Activated CD8-positive, alpha-beta memory T cell treated with anti-CD3 and anti-CD28 coated beads for 48 hours (primary cell): ENCODE measurements at regions not wholly inside any gene's neighbourhood (a gene's known extent, or its start where the extent isn't known, plus 50 kb on each side); places are given as distances from the start of the nearest gene placed in this dataset.

Experiments used
- DNase-seq, 3 experiments: peaks; one replicate each; pipeline ENCODE4 v3.0.0-alpha.2; 2020; ENCODE audit warnings: low read depth in 2 of 3, low spot score in 2 of 3

DNA sequence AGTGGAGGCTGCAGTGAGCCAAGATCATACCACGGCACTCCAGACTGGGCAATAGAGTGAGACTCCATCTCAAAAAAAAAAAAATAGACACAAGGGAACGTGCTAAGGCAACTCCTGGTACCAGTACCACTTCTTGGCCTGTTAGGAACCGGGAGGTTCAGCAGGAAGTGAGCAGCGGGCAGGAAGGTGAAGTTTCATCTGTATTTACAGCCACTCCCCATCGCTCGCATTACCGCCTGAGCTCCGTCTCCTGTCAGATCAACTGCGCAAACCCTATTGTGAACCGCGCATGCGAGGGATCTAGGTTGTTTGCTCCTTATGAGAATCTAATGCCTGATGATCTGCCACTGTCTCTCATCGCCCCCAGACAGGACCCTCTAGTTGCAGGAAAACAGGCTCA is 69.9 kb upstream of the FOXK1 start:
- DNase-seq = no peak

DNA sequence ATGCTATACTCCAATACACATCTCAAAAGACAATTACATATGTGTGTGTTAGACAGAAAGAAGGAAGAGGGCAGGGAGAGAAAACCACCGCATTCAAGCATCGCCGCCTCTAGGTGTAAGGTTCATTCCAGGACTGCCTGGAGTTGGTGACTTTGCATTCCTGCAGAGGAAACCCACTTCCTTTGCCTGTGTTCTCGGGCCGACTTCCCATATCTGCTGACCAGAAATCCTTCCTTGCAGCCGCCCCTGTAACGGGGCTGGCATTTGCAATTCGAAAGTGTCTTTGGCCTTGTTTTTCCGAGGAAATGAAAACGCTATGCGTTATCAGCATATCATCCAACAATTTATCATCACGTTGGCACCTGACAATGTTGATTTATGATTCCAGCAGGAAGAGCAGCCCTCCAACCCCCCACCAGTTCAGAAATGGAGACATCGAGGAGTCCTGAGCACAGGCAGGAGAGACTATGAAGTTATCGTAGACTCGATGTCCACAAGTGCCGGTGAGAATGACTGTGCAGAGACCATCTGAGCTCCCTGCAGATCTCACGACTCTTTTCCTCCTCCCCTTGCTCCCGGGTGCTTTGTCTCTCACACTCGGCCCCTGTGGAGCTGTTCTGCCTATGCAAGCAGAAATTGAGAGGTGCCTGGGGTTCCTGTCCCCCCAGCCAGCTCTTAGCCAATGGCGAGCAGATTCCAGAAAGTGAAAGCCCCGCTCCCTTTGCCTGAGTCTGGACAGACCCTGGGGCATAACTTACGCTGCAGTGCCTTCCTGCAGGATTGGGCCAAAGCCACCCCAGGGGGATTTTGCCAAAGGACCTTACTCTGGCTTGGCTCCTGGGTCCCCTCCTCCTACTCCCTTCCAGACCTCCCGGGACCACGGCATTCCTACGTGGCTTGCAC is 68.9 kb upstream of the FOXK1 start:
- DNase-seq = no peak

DNA sequence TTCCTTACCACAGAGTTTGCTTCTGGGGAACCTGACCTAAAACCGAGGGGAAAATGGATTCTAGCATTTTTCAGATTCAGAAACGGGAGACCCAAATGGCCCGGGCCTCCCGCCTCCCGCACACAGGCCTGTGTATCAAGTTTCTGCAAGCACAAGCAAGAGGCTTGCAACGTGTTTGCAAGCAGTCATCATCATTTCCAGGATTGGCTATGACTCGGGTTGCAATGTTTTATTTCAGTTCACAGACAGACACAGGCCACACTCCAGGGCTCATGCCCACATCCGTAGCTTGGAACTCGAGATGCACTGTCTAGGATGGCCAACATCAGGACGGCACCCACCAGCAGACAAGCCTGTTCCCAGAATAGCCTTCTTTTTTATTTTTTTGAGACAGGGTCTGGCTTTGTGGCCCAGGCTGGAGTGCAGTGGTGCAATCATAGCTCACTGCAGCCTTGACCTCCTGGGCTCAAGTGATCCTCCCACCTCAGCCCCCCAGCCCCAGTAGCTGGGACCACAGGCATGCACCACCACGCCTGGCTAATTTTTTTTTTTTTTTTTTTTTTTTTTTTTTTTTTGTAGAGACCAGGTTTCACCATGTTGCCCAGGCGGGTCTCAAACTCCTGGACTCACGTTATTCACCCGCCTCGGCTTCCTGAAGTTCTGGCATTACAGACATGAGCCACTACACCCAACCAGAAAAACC is 68.1 kb upstream of the FOXK1 start:
- DNase-seq = no peak

DNA sequence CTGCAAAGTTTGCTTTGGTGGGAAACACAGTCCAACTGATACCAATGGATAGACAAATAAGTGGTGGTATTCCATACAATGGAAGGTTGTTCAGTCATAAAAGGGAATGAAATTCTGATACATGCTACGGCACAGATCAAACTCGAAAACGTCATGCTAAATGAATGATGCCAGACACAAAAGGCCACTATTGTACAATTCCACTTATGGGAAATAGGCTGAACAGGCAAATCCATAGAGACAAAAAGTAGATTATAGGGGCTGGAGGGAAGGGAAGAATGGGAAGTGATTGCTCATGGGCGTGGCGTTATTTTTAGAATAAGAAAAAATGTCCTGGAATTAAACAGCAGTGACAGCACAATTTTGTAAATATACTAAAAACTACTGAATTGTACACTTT is 66.0 kb upstream of the FOXK1 start:
- no peak for DNase-seq

DNA sequence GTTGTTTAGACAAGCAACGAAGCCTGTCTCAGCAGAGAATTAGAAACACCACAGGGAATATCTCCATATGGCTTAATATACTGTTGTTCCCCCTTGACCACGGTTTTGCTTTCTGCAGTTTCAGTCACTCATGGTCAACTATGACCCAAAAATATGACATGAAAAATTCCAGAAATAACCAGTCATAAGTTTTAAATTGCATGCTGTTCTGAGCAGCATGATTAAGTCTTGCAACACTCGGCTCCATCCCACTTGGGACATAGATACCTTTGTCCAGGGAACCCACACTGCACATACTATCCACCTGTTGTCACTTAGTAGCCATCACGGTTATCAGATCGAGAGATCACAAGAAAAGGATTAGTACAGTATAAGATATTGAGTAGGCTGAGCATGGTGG is 60.7 kb upstream of the FOXK1 start:
- DNase-seq = no peak

DNA sequence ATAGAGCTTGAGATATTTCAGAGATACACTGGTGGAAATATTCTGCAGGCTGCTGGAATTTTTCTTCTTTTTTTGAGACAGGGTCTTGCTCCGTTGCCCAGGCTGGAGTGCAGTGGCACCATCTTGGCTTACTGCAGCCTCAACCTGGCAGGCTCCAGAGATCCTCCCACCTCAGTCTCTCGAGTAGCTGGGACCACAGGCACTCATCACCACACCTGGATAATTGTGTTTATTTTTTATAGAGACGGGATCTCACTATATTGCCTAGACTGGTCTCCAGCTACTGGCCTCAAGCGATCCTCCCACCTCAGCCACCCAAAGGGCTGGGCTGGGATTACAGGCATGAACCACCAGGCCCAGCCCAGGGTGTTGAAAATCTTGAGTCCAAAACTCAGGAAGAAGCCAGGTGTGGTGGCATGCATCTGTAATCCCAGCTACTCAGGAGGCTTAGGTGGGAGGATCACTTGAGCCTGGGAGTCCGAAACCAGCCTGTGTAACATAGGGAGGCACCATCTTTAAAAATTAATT is 55.7 kb upstream of the FOXK1 start:
- DNase-seq = no peak

DNA sequence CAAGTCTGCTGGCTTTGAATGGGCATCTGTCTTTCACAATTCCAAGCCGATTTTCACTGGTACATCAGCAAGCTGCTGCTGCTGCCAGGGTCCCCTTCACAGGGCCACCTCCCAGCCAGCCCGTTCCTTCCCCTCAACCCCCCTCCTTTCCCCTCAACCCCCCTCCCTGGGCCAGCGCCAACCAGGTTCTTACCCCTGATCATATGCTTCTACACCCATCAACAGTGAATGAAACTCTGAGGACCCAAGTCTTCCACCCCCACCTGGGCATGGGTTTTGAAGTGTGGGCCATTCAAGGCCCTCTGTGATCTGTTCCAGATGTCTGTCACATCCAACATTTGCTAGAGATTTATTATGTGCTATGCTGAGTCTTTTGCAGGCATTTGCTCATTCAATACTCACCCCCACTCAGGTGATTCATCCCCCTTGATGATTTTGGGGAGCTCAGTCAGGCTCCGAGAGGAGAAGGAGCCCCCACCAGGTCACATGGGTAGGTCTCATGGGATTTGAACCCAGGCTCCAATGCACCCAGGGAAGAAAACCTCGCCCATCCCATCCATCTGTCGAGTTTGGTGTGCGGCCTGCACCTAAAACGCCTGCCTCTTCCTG is 52.7 kb upstream of the FOXK1 start:
- DNase-seq = no peak

DNA sequence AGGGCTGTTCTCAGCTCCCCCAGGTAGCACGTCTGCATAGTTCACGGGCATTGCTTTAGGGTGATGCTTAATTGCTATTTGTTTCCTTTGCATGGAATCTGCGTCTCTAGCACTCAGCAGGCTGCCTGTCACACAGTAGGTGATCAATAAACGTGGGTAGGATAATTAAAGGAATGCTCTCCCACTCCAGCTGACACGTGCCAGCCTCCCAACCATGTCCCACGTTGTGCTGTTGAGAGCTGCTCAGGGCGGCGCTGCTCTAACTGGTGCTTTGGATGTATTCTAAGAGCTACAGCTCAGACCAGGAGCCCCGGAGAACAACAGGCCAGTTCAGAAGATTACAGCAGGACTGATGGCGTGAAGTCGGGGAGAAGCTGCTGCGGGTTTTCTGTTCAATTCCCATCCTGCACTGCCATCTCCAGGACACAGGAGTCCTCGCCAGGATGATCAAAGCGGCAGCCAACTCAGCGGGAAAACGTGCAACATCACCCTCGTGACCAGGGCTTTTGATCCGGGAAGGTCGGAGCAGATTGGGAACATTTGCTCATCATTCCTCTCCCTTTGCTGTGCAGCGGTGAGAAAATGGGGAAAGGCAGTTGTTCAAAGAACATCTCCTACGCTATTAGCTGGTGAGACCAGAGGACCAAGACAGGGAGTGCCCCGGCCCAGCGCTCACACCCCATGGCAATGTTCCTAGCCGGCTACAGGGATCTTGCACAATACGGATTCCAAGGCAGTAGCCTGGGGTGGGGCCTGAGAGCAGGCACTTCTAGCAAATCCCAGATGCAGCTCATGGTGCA is 50.5 kb upstream of the FOXK1 start:
- DNase-seq = no peak
